T-helper 22 cell (primary cell): ENCODE measurements at regions not wholly inside any gene's neighbourhood (a gene's known extent, or its start where the extent isn't known, plus 50 kb on each side); places are given as distances from the start of the nearest gene placed in this dataset.

Experiments
- DNase-seq: peaks from one replicate; pipeline ENCODE4 v3.0.0-alpha.2; 2020; ENCODE audit warnings: low read depth

GRCh38 chr11:69918231-69918937 is 99.2 kb upstream of the FGF3 start:
- no peak for DNase-seq

GRCh38 chr11:69918938-69919650 is 99.9 kb upstream of the FGF3 start:
- DNase-seq: peak; percentile 20

DNA sequence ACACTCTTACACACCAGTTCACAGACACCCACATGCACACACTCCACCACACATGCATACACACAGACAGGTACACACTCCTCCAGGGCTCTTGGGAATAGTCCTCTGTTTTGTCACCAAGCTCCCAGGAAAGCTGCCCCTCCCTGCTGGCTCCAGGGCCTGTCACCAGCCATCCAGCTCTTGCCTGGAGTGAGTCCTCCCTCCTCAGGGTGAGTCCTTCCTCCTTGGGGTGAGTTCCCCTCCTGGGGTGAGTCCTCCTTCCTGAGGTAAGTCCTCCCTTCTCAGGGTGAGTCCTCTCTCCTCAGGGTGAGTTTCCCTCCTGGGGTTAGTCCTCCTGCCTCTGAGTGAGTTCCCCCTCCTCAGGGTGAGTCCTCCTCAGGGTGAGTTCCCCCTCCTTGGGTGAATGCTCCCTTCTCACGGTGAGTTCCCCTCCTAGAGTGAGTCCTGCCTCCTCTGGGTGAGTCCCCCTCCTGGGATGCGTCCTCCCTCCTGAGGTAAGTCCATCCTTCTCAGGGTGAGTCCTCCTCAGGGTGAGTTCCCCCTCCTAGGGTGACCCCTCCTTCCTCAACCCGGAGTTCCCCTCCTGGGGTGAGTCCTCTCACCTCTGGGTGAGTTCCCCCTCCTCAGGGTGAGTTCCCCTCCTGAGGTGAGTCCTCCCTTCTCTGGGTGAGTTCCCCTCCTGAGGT is 100.6 kb upstream of the FGF3 start:
- DNase-seq: no peak

- DNase-seq: no peak
Observed at GRCh38 chr11:69920345-69921127, 101.3 kb upstream of the FGF3 start.

GRCh38 chr11:69921128-69922014 is 102.2 kb upstream of the FGF3 start:
- no peak for DNase-seq

DNA sequence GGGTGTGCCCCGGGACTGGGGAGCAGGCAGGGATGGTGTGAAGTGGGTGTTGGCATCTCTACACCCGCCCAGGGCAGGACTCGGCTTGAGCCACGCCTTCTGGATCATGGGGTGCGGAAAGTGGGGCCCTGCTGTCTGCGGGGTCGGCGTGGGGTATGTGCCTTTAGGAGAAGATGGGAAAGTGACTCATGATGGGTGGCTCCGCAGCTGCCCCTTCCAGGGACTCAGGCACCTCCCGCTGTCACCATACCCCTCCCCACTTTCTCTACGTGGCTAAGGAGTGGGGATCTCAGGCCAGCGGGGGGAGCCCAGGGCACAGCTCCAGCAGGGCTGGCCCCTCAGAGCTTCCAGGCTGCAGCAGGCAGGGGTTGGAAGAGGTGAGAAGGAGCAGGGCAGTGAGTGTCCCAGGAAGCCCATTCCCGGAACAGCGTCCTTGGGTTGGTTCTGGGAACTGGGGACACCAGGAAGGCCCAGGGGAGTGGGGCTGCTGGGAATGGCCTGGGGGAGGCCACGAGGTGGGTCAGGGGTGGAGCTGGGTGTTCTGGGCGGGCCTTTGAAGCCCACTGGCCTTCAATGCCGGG is 102.9 kb upstream of the FGF3 start:
- DNase-seq: no peak

- no peak for DNase-seq
Observed at GRCh38 chr11:69922596-69923111, 103.4 kb upstream of the FGF3 start.

- no peak for DNase-seq
Observed at GRCh38 chr11:69923196-69923595, 104.0 kb upstream of the FGF3 start.

DNA sequence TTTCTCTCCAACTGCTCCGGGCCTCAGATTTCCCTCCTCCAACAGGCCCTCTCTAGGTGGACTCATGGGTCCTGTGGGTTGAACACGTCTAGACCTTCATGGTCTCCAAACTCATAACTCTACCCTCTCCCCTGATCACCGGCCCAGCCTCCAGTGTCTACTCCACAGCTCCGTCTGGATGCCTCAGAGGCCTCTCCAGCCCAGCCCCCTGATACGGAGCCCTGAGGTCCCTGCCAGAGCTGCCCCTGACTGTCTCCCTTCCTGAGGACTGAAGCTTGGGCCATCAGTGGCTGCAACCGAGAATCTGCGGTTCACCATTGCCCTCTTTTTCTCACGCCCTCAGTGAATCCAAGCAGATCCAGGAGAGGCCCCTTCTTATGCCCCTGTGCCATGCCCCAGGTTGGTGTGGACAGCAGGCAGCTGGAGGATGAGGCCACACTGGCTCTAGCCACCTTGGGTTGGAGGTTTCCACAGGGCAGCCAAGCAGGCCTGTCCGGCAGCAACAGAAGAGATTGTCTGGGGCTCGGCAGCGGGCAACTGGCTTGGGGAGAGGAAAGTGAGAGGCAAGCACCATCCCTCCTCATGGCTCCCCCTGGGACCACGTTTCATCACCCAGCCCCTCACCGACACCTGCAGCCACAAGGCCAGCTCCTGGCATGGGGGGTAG is 104.6 kb upstream of the FGF3 start:
- DNase-seq: no peak

DNA sequence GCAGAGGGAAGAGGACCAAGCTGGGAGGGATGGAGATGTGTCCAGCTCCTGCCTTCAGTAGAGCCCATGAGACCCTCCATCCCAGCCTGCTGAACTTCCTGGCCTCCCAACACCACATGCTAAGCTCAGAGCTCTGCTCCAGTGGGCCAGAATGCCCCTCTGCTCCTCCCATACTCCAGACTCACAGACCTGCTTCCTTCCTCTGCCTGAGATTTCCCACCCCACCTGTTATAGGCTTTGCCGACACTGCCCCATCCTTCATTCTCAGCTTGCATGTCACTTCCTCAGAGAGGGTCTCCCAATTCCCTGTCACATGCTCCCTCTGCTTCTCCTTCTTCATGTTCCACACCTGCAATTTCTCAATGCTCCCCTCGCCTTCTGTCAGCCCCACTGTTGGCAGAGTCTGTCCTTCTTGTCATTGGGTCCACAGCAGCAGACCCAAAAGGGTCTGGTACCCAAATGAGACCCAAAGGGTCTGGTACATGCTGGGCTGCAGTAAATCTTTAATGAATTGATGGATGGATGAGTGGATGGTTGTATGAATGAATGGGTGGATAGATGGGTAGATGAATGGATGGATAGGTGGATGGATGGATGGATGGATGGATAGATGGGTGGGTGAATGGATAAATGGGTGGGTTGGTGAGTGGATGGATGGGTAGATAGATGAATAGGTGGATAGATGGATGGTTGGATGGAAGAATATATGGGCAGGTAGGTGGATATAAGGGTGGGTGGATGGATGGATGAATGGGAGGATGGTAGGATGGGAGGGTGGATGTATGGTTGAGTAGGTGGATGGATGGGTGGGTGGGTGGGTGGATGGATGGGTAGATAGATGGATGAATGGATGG is 105.3 kb upstream of the FGF3 start:
- DNase-seq: no peak

GRCh38 chr11:69925366-69926196 is 106.4 kb upstream of the FGF3 start:
- DNase-seq: no peak

DNA sequence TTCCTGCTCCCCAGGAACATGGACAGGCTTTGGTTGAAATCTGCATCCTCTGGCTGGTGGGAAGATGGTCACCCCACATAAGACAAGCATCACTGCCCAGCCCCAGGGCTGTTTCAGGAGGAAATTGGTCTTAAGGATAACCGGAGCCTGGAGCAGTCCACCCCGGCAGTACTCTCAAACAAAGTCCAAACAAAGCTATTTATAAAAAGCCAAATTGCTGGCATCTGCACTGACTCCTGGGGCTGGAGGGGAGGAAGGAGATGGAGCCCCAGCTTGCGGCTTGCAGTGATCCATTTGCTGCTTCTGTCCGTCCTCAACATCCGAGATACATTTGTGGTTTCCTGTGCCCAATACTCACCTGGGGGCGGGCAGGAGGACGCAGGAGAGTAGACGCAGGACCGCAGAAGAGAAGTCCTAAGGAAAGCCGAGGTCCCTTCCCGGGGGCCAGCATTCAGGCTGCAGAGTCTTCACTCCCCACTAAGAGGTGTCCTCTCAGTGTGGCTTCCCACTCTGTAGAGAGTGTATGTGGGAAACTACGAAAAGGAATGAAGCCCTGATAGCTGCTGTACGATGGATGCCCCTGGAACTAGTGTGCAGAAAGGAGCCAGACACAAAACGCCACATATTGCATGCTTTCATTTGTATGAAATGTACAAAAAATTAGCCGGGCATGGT is 107.3 kb upstream of the FGF3 start:
- DNase-seq: no peak

GRCh38 chr11:69928121-69928520 is 108.9 kb upstream of the FGF3 start:
- no peak for DNase-seq

DNA sequence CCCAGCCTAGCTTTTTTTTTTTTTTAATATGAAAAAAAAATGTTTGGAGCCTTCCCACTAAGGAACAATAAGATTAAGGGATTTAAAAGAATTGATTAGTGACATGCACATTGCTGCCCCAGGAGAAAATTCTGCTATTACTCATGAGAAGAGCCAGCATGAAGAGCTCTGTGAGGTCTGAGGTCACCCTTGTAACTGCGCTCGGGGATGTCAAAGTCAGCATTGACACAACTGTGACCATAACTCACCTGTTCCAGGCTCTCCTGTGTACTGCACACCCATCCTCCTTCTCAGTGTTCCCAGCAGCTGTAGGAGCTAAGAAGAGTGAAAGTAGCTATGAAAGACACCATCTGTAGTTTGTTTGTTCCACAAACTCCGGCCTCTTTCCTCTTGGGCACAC is 109.8 kb upstream of the FGF3 start:
- no peak for DNase-seq

GRCh38 chr11:69930081-69931059 is 111.2 kb upstream of the FGF3 start:
- no peak for DNase-seq
